Gastrocnemius medialis (tissue), 4 donors: ENCODE measurements at regions not wholly inside any gene's neighbourhood (a gene's known extent, or its start where the extent isn't known, plus 50 kb on each side); places are given as distances from the start of the nearest gene placed in this dataset.
"Not testable (repeated sequence)": the region's sequence is repeated elsewhere in the genome, so short reads cannot be mapped to it uniquely, and the experiment has no call there.

ENCODE experiments used
- ATAC-seq, 2 donors: fragments of 150-250 bp; one replicate each; pipeline ENCODE4 v1.9.1; 2016
- DNase-seq, 2 donors: peaks; one replicate each; pipeline ENCODE4 v3.0.0-alpha.2; 2019
- H3K27ac ChIP-seq, 4 donors: fragments of 200-600 bp; sonication (generic); 1 replicate in 1 of 4; 2 replicates in 3 of 4; pipeline ENCODE4 v1.5.1; 2016 to 2018; ENCODE audit warnings: mild to moderate bottlenecking in 2 of 4, moderate library complexity in 1 of 4
- H3K27me3 ChIP-seq, 3 donors: fragments of 200-600 bp; sonication (generic) in 2 of 3; 1 replicate in 1 of 3; 2 replicates in 2 of 3; pipeline versions ENCODE4 v1.5.1 to v1.6.0; 2016 to 2019; ENCODE audit warnings: mild to moderate bottlenecking in 1 of 3, moderate library complexity in 1 of 3
- H3K36me3 ChIP-seq, 2 donors: fragments of 200-600 bp; sonication (generic) in 1 of 2; one replicate each; pipeline ENCODE4 v1.5.1; 2017 to 2018
- H3K4me1 ChIP-seq, 2 donors: fragments of 200-600 bp; sonication (generic) in 1 of 2; one replicate each; pipeline ENCODE4 v1.5.1; 2016 to 2017; ENCODE audit warnings: mild to moderate bottlenecking in 2 of 2
- H3K4me3 ChIP-seq, 4 donors: fragments of 200-600 bp; sonication (generic) in 3 of 4; 1 replicate in 1 of 4; 2 replicates in 3 of 4; pipeline ENCODE4 v1.5.1; 2016 to 2019; ENCODE audit warnings: mild to moderate bottlenecking in 2 of 4
- H3K9me3 ChIP-seq, 3 donors: fragments of 200-600 bp; sonication (generic) in 2 of 3; 1 replicate in 1 of 3; 2 replicates in 2 of 3; pipeline ENCODE4 v1.5.1; 2016 to 2019
- in situ Hi-C, 4 donors: fragments of 200-750 bp; cut with MboI; loops; one replicate each; pipeline versions ENCODE4 v1.15.0 to v1.8.0; 2017; ENCODE audit warnings: low sequenced_read_pairs in 4 of 4
- intact Hi-C: fragments of 100-400 bp; cut with DNase I; formaldehyde crosslinking; loops from one replicate; pipeline ENCODE4 v1.15.1; 2023; ENCODE audit warnings: low total_unique reads

- H3K4me3 ChIP-seq, H3K9me3 ChIP-seq, ATAC-seq, intact Hi-C loops, H3K27me3 ChIP-seq, DNase-seq, H3K4me1 ChIP-seq, H3K36me3 ChIP-seq, H3K27ac ChIP-seq, in situ Hi-C loops: not testable (repeated sequence)
Observed at GRCh38 chr15:30295150-30295844, 98.0 kb downstream of the CHRFAM7A start.

- DNase-seq, H3K4me3 ChIP-seq, ATAC-seq, intact Hi-C loops, in situ Hi-C loops, H3K4me1 ChIP-seq, H3K27me3 ChIP-seq, H3K36me3 ChIP-seq, H3K27ac ChIP-seq, H3K9me3 ChIP-seq: not testable (repeated sequence)
Observed at GRCh38 chr15:30303968-30304367, 89.4 kb downstream of the CHRFAM7A start.
